Loucy (cell line): ENCODE measurements at regions not wholly inside any gene's neighbourhood (a gene's known extent, or its start where the extent isn't known, plus 50 kb on each side); places are given as distances from the start of the nearest gene placed in this dataset.

Source experiments
- H2AFZ ChIP-seq: fragments of 200-600 bp; sonication (generic); 2 replicates; pipeline ENCODE4 v1.6.0; 2016; ENCODE audit warnings: antibody characterized with exemption, mild to moderate bottlenecking, low read length, moderate library complexity
- H3F3A ChIP-seq: fragments of 200-600 bp; 2 replicates; pipeline ENCODE4 v1.6.0; 2016; ENCODE audit warnings: antibody characterized with exemption, low read depth, mild to moderate bottlenecking
- H3K27me3 ChIP-seq: fragments of 200-600 bp; sonication (generic); 2 replicates; pipeline ENCODE4 v1.6.1; 2014; ENCODE audit warnings: low read length, mild to moderate bottlenecking; ENCODE audit not compliant: insufficient read depth, poor library complexity, severe bottlenecking
- H3K36me3 ChIP-seq: fragments of 200-600 bp; sonication (generic); 2 replicates; pipeline ENCODE4 v1.6.1; 2016; ENCODE audit warnings: low read length; ENCODE audit not compliant: insufficient read depth
- H3K4me1 ChIP-seq: fragments of 200-600 bp; sonication (generic); 2 replicates; pipeline ENCODE4 v1.5.1; 2014; ENCODE audit warnings: low read length, mild to moderate bottlenecking; ENCODE audit not compliant: insufficient read depth, poor library complexity, severe bottlenecking
- H3K4me2 ChIP-seq: fragments of 200-600 bp; sonication (generic); 2 replicates; pipeline ENCODE4 v1.6.0; 2014; ENCODE audit warnings: antibody characterized with exemption, low read length, low read depth, mild to moderate bottlenecking; ENCODE audit not compliant: poor library complexity, severe bottlenecking
- H3K4me3 ChIP-seq: fragments of 200-600 bp; sonication (generic); 2 replicates; pipeline ENCODE4 v1.5.1; 2014; ENCODE audit warnings: low read length, mild to moderate bottlenecking, mixed read lengths; ENCODE audit not compliant: poor library complexity, severe bottlenecking
- H3K79me2 ChIP-seq: fragments of 200-600 bp; sonication (generic); 2 replicates; pipeline ENCODE4 v1.6.1; 2014; ENCODE audit warnings: low read length; ENCODE audit not compliant: insufficient read depth
- H3K9ac ChIP-seq: fragments of 200-600 bp; sonication (generic); 2 replicates; pipeline ENCODE4 v1.6.0; 2014; ENCODE audit warnings: mild to moderate bottlenecking, low read depth, low read length, moderate library complexity; ENCODE audit not compliant: poor library complexity, severe bottlenecking
- H3K9me2 ChIP-seq: fragments of 200-600 bp; sonication (generic); replicated peaks from 2 replicates; pipeline ENCODE4 v1.6.1; 2016; ENCODE audit warnings: low read depth, low read length, mixed read lengths
- H3K9me3 ChIP-seq: fragments of 200-600 bp; sonication (generic); 2 replicates; pipeline ENCODE4 v1.6.1; 2014; ENCODE audit warnings: mild to moderate bottlenecking, antibody characterized with exemption, low read length, low read depth; ENCODE audit not compliant: insufficient read depth
- H4K20me1 ChIP-seq: fragments of 200-600 bp; sonication (generic); 2 replicates; pipeline ENCODE4 v1.6.0; 2014; ENCODE audit warnings: antibody characterized with exemption, low read length, mild to moderate bottlenecking; ENCODE audit not compliant: insufficient read depth, poor library complexity, severe bottlenecking
- EZH2phosphoT487 ChIP-seq: fragments of 200-600 bp; IDR thresholded peaks from 2 replicates; pipeline ENCODE4 v1.6.1; 2018; ENCODE audit warnings: antibody characterized with exemption, mild to moderate bottlenecking, moderate library complexity, borderline replicate concordance
- TF ChIP-seq, protein P1 (sequence below): fragments of 200-600 bp; sonication (generic); conservative IDR thresholded peaks from 2 replicates; pipeline ENCODE4 v1.5.1; 2014; ENCODE audit warnings: mild to moderate bottlenecking, antibody characterized with exemption, low read length

DNA sequence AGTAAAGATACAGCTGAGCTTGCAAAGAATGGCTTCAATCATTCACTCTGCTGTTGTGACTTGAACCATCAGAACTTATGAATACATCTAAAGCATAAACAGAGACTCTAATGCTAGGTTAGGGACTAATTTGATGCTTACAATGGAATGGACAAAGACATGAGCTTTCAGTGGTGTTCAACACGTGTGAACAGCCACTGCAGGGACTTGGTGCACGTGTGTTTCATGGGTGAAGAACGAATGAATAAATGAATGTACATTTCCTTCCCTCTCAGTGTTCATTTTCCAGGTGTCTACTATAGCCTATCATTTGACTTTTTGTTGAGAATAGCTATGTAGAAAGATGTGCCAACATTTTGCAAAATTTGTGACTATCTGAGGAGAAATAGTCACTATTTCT, 98.3 kb downstream of the VIP start:
- no peak overlapping the region for H3K4me2 ChIP-seq
- no peaks in the 10 kb centered on the region for H3F3A ChIP-seq
- H3K9me3 ChIP-seq = 0 out of 2 replicates have a peak, but pooled peaks cover 3% of the 10 kb centered on the region
- no peaks in the 10 kb centered on the region for H3K36me3 ChIP-seq
- no peak overlapping the region for H3K9ac ChIP-seq
- H3K9me2 ChIP-seq = no peaks in the 10 kb centered on the region
- no peak for TF ChIP-seq EZH2phosphoT487
- TF ChIP-seq, protein P1, sequence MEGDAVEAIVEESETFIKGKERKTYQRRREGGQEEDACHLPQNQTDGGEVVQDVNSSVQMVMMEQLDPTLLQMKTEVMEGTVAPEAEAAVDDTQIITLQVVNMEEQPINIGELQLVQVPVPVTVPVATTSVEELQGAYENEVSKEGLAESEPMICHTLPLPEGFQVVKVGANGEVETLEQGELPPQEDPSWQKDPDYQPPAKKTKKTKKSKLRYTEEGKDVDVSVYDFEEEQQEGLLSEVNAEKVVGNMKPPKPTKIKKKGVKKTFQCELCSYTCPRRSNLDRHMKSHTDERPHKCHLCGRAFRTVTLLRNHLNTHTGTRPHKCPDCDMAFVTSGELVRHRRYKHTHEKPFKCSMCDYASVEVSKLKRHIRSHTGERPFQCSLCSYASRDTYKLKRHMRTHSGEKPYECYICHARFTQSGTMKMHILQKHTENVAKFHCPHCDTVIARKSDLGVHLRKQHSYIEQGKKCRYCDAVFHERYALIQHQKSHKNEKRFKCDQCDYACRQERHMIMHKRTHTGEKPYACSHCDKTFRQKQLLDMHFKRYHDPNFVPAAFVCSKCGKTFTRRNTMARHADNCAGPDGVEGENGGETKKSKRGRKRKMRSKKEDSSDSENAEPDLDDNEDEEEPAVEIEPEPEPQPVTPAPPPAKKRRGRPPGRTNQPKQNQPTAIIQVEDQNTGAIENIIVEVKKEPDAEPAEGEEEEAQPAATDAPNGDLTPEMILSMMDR = no peak
- no peak overlapping the region for H2AFZ ChIP-seq
- H3K4me1 ChIP-seq = no peaks in the 10 kb centered on the region
- H3K79me2 ChIP-seq = no peaks in the 10 kb centered on the region
- H4K20me1 ChIP-seq = no peaks in the 10 kb centered on the region
- H3K27me3 ChIP-seq = no peaks in the 10 kb centered on the region
- H3K4me3 ChIP-seq = no peak overlapping the region

DNA sequence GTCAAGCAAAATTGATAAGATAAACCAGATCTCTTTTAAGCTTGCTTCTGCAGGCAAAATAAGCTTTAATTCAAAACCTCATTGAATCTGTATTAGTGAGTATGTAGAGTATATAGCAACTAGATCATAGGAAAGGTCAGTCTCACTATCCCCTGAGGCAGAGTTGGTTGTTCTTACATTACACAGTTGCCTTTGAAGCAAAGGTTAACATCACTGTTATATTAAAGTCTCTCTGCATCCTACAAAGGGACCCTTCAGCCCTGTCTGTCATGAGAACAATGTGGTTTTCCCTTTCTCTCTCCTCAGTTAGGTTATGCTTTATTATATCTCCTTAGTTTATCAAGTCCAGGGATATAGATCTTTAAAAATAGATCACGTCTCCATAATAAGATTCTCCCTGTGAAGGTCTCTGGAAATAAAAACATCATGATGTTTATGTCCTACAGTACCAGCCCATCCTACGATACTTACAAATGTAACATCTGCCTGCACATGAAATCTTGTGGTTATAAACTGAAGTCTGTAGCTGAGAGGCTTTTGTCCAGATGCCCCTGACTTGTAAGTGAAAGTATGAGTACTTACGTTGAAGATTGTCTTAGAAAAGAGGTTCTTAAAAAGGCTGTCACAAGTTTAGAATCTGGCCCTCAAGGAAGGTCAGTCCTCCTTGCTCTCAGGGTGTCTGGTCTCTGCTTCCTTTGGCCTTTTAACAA, 103.6 kb downstream of the VIP start:
- H3K9ac ChIP-seq = no peak overlapping the region
- no peaks in the 10 kb centered on the region for H3K4me1 ChIP-seq
- no peaks in the 10 kb centered on the region for H3K9me2 ChIP-seq
- no peaks in the 10 kb centered on the region for H3F3A ChIP-seq
- no peaks in the 10 kb centered on the region for H3K79me2 ChIP-seq
- no peaks in the 10 kb centered on the region for H3K9me3 ChIP-seq
- TF ChIP-seq, protein P1 = no peak
- TF ChIP-seq EZH2phosphoT487 = no peak
- no peaks in the 10 kb centered on the region for H3K36me3 ChIP-seq
- H4K20me1 ChIP-seq = no peaks in the 10 kb centered on the region
- no peak overlapping the region for H3K4me3 ChIP-seq
- H3K27me3 ChIP-seq = no peaks in the 10 kb centered on the region
- no peak overlapping the region for H2AFZ ChIP-seq
- H3K4me2 ChIP-seq = no peak overlapping the region

DNA sequence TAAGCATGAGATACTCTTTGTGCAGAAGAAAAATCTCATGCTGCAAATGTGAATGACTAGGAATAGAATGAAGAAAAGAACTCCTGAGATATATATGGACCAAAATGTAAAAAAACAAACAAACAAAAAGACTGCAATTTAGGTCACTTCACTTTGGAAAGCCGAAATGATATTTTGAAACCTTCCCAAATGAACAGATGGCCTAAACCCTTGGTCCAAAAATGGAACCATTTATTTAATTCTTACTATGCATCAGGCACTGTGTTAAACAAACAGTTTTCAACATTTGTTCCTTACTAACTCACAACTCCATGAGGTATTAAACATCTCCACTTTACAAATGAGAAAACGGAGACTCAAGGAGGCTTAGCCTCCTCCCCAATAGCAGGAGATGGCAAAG, 107.5 kb downstream of the VIP start:
- Histone ChIP-seq H3K9me2 (no peaks in the 10 kb centered on the region), H4K20me1 (no peaks in the 10 kb centered on the region), H3K27me3 (no peaks in the 10 kb centered on the region), H3K9ac (no peak overlapping the region), H3K4me2 (no peak overlapping the region), H3F3A (no peaks in the 10 kb centered on the region), H3K79me2 (no peaks in the 10 kb centered on the region), H3K4me3 (no peak overlapping the region), H3K4me1 (no peaks in the 10 kb centered on the region), H3K36me3 (no peaks in the 10 kb centered on the region), H2AFZ (no peak overlapping the region), H3K9me3 (no peaks in the 10 kb centered on the region)
- TF ChIP-seq EZH2phosphoT487 = no peak
- TF ChIP-seq, protein P1 = no peak
